A172 (cell line): ENCODE measurements at regions not wholly inside any gene's neighbourhood (a gene's known extent, or its start where the extent isn't known, plus 50 kb on each side); places are given as distances from the start of the nearest gene placed in this dataset.

ENCODE experiments used
- DNase-seq: peaks from one replicate; pipeline ENCODE4 v3.0.0-alpha.2; 2015; ENCODE audit warnings: low spot score

DNA sequence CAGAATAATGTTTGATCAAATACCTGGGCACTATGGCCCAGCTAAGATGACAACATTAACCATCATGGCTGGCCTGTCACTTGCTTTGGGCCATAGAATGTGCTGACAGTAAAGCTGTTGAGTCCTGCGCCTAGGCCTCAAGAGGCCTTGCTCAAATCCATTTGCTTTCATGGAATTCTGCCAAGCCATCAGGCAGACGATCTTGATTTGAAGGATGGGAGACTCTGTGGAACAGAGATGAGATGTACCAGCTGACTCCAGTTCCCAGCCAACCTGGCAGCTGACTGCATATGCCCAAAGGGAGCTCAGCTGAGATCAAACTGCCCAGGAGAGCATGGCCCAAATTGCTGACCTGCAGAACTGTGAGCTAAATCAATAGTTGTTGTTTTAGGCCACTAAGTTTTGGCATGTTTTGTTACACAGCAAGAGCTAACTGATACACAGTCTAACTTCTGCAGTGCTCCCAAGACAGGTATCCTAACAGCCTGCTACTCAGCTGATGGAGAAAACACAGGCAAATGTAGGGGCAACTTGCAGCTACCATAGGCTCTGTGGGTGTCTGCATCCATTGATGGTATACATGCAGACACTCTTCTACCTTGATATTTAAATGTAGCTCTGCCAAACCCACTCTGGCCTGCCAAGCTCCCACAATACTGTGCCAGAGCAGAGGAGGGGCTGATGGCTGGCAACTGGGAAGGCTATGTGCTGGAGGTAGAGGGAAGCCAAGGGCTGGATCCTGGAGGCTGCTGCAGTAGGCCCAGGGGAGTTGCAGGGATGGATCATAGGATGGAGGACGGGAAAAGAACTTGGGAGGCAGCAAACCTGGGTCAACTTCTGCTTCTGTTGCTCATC, 55.2 kb upstream of the RNF24 start:
- no peak for DNase-seq

DNA sequence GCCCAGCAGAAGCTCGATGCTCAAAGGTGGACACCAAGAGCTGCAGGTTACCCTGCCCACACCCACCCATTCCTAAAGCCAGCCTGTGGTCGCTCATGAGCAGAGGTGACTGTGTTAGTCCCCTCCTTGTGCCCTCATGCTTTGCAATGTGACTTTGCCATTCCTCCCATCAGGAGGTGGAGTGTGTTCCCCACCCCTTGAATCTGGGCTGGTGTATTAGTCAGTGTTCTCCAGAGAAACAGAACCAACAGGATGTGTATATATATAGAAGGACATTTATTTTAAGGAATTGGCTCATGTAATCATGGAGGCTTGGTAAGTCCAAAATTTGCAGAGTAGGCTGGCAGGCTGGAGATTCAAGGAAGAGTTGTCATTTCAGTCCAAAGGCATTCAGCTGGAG, 54.4 kb upstream of the RNF24 start:
- DNase-seq: peak; percentile 64

DNA sequence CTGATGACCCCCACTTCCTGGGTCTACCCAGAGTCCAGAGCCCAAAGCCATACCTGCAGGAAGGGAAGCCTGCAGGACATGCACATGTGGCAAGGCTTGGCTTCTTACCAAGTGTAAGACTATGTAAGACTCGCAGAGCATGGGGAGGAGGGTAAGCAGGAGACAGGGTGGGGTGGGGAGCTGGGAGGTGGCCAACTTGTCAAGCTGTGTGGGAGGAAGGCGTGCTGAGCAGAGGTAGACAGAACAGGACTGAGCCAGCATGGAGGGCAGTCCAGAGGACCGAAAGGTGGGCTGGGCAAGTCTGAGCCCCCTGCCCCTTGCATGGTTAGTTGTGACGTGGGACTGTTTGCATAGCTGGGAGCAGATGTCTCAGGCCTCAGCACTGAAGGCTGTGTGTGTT, 53.4 kb upstream of the RNF24 start:
- DNase-seq: no peak

DNA sequence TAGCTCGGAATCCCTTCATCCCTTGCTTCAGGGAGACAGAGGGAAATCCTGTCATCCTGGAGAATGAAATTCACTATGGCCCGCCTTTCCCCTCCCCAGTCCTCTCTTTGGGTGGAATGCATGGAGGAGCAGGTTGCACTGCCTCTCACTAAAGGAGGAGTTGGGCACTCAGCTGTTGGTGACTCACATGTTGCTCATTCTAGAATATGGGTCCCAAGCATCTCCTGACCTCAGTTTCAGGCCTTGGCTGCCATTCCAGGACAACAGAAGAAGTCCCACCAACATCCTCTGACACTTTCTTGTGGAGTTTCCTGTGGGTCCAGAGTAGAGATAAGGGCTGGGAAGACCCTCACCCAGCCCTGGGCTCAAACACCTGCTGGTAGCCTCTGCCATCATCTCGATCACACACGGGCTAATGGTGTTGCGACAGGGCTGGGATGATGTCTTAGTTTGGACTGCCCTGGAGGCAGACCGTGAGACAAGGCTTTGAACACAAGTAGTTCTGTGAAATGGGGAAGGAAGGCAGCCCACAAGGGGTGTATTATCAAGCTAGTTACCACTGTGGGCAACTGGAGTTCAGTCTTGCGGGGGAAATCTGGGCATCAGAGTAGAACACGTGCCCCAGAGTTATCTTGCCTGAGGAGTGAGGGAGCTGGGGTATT, 52.4 kb upstream of the RNF24 start:
- DNase-seq: peak; percentile 88

DNA sequence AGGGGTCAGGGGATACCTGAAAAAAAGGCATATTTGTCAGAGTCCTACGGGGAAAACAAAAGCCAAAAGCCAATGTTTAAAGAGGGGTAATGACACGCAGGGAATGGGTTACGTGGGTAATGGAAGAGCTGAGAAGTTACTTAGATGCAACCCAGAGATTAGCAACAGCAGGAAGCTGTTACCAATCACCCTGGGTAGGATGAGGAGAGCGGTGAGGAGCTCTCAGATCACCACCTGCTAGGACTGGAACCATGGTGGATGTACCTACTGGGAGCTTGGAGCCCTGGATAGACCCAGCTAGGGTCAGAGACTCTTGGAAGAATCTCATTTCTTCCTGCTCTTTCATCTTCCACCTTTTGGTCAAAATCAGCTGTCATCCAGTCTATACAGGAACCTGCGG, 51.2 kb upstream of the RNF24 start:
- no peak for DNase-seq

DNA sequence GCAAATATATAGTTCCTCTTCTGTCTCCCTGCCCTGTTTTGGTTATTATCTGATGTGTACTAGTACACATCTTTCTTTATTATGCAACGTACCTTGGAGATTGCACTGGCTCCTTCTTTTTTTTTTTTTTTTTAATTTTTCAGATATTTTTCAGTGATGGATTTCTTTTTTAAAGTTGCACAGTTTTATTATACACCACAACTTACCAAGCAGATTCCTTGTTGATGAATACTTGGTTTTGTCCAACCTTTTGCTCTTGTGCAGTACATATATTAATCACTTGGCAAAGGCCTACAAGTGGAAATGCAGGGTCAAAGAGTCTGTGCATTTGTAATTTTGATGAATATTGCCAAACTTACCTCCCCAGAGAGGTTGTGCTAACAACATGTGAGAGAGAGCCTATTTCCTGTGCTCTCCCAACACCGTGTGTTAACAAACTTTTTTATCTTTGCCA, 50.1 kb upstream of the RNF24 start:
- no peak for DNase-seq
